Posterior cingulate gyrus (tissue), 11 donors: ENCODE measurements at regions not wholly inside any gene's neighbourhood (a gene's known extent, or its start where the extent isn't known, plus 50 kb on each side); places are given as distances from the start of the nearest gene placed in this dataset.
A peak's percentile ranks its signal among the peaks of the same experiment; 100 is the strongest.
"Not testable (repeated sequence)": the region's sequence is repeated elsewhere in the genome, so short reads cannot be mapped to it uniquely, and the experiment has no call there.

ENCODE experiments used
- DNase-seq, 10 donors: peaks; one replicate each; pipeline versions ENCODE4 v3.0.0 to v3.0.0-alpha.2; 2020 to 2021; ENCODE audit warnings: mixed read lengths in 3 of 10
- intact Hi-C: fragments of 100-400 bp; cut with DNase I; formaldehyde crosslinking; loops from one replicate; pipeline ENCODE4 v1.15.1; 2023

GRCh38 chrX:150229030-150229429, 134.1 kb upstream of the MAMLD1 start:
- intact Hi-C loops, result no loop called here
- DNase-seq, result no peak

GRCh38 chrX:150229481-150229880, 133.6 kb upstream of the MAMLD1 start:
- DNase-seq, result no peak

GRCh38 chrX:150230952-150231351, 132.2 kb upstream of the MAMLD1 start:
- DNase-seq, intact Hi-C loops: not testable (repeated sequence)

More at GRCh38 chrX:150229481-150229880, 133.6 kb upstream of the MAMLD1 start:
- intact Hi-C loops, result no loop called here

GRCh38 chrX:150231368-150231767, 131.7 kb upstream of the MAMLD1 start:
- not testable (repeated sequence) for DNase-seq

GRCh38 chrX:150232222-150232621, 130.9 kb upstream of the MAMLD1 start:
- not testable (repeated sequence) for DNase-seq

More at GRCh38 chrX:150231368-150231767, 131.7 kb upstream of the MAMLD1 start:
- intact Hi-C loops, result not testable (repeated sequence)

GRCh38 chrX:150234126-150234525, 129.0 kb upstream of the MAMLD1 start:
- intact Hi-C loops, result no loop called here
- DNase-seq, result no peak

More at GRCh38 chrX:150232222-150232621, 130.9 kb upstream of the MAMLD1 start:
- intact Hi-C loops, result not testable (repeated sequence)

GRCh38 chrX:150236327-150236726, 126.8 kb upstream of the MAMLD1 start:
- DNase-seq, result peak in 1 of 10 donors; percentile 24
- intact Hi-C loops, result no loop called here

GRCh38 chrX:150238632-150239382, 124.3 kb upstream of the MAMLD1 start:
- peak in 1 of 10 donors; percentile 46 for DNase-seq
- intact Hi-C loops, result no loop called here

GRCh38 chrX:150239946-150240642, 123.0 kb upstream of the MAMLD1 start:
- intact Hi-C loops, result no loop called here
- no peak for DNase-seq

GRCh38 chrX:150240643-150240970, 122.5 kb upstream of the MAMLD1 start:
- intact Hi-C loops, result no loop called here
- DNase-seq, result no peak

GRCh38 chrX:150253959-150254620, 109.0 kb upstream of the MAMLD1 start:
- intact Hi-C loops, result no loop called here
- DNase-seq, result no peak

GRCh38 chrX:150254909-150255308, 108.2 kb upstream of the MAMLD1 start:
- no peak for DNase-seq
- intact Hi-C loops, result no loop called here

- no peak for DNase-seq
- intact Hi-C loops, result no loop called here
Measured at GRCh38 chrX:150255441-150256296, 107.4 kb upstream of the MAMLD1 start.

GRCh38 chrX:150256297-150256650, 106.8 kb upstream of the MAMLD1 start:
- DNase-seq, result no peak
- intact Hi-C loops, result no loop called here

- DNase-seq, result no peak
- intact Hi-C loops, result no loop called here
Measured at GRCh38 chrX:150257353-150258175, 105.6 kb upstream of the MAMLD1 start.

- no peak for DNase-seq
- intact Hi-C loops, result no loop called here
Measured at GRCh38 chrX:150258176-150258425, 105.0 kb upstream of the MAMLD1 start.

- intact Hi-C loops, result no loop called here
- no peak for DNase-seq
Measured at GRCh38 chrX:150258463-150259430, 104.4 kb upstream of the MAMLD1 start.

- DNase-seq, result no peak
- intact Hi-C loops, result no loop called here
Measured at GRCh38 chrX:150262456-150262855, 100.7 kb upstream of the MAMLD1 start.

GRCh38 chrX:150268839-150269355, 94.2 kb upstream of the MAMLD1 start:
- DNase-seq, result no peak
- intact Hi-C loops, result no loop called here
